PC-9 (cell line): ENCODE measurements at regions not wholly inside any gene's neighbourhood (a gene's known extent, or its start where the extent isn't known, plus 50 kb on each side); places are given as distances from the start of the nearest gene placed in this dataset.

Experiments used
- BruUV-seq: library from RNA; stranded (reverse); fragments of 400-500 nt; replicated peaks from 2 replicates; lab custom pipeline; 2021; lab: Mats Ljungman, UMichigan
- CTCF ChIA-PET: fragments of 300-600 bp; sonication (Branson Sonifier 250); formaldehyde crosslinking; loops from one replicate; lab custom pipeline; 2022; ENCODE audit warnings: antibody characterized with exemption; lab: Charles Lee
- POLR2A ChIA-PET: fragments of 300-600 bp; sonication (Branson Sonifier 250); formaldehyde crosslinking; loops from one replicate; lab custom pipeline; 2022; ENCODE audit warnings: antibody characterized with exemption; ENCODE audit not compliant: unreplicated experiment; lab: Charles Lee
- DNase-seq, 2 experiments: peaks; one replicate each; pipeline versions ENCODE4 v3.0.0 to v3.0.0-alpha.2; 2015 to 2022; ENCODE audit warnings: mixed read lengths in 1 of 2
- H2AFZ ChIP-seq: fragments of 200-600 bp; sonication (generic); 2 replicates; pipeline ENCODE4 v1.8.1; 2017; ENCODE audit warnings: antibody characterized with exemption
- H3F3A ChIP-seq: fragments of 200-600 bp; sonication (generic); 2 replicates; pipeline ENCODE4 v1.8.1; 2017; ENCODE audit warnings: antibody characterized with exemption, mild to moderate bottlenecking, low read depth; ENCODE audit not compliant: insufficient read depth
- H3K27ac ChIP-seq: fragments of 200-600 bp; sonication (generic); 2 replicates; pipeline ENCODE4 v1.6.1; 2016; ENCODE audit warnings: mixed run types
- H3K27me3 ChIP-seq: fragments of 200-600 bp; sonication (generic); 2 replicates; pipeline ENCODE4 v1.6.1; 2016; ENCODE audit warnings: low read depth, mixed run types; ENCODE audit not compliant: insufficient read depth
- H3K36me3 ChIP-seq: fragments of 200-600 bp; sonication (generic); 2 replicates; pipeline ENCODE4 v1.6.1; 2016; ENCODE audit warnings: low read depth, mixed run types
- H3K4me1 ChIP-seq: fragments of 200-600 bp; sonication (generic); replicated peaks from 2 replicates; pipeline ENCODE4 v1.6.1; 2016; ENCODE audit warnings: mixed run types; ENCODE audit not compliant: insufficient read depth
- H3K4me2 ChIP-seq: fragments of 200-600 bp; sonication (generic); 2 replicates; pipeline ENCODE4 v1.6.1; 2017; ENCODE audit warnings: mixed run types
- H3K4me3 ChIP-seq: fragments of 200-600 bp; sonication (generic); 2 replicates; pipeline ENCODE4 v1.6.1; 2016; ENCODE audit warnings: mixed run types
- H3K79me2 ChIP-seq: fragments of 200-600 bp; sonication (generic); 2 replicates; pipeline ENCODE4 v1.6.1; 2017; ENCODE audit warnings: low read depth, mixed run types
- H3K9me2 ChIP-seq: fragments of 200-600 bp; sonication (generic); 2 replicates; pipeline ENCODE4 v1.8.1; 2017; ENCODE audit warnings: mild to moderate bottlenecking; ENCODE audit not compliant: insufficient read depth
- H3K9me3 ChIP-seq: fragments of 200-600 bp; sonication (generic); 2 replicates; pipeline ENCODE4 v1.8.1; 2016; ENCODE audit warnings: low read depth; ENCODE audit not compliant: insufficient read depth
- H4K20me1 ChIP-seq: fragments of 200-600 bp; sonication (generic); 2 replicates; pipeline ENCODE4 v1.8.1; 2017; ENCODE audit not compliant: insufficient read depth
- EZH2 ChIP-seq: fragments of 200-600 bp; sonication (generic); IDR thresholded peaks from 2 replicates; pipeline ENCODE4 v1.8.0; 2017; ENCODE audit warnings: antibody characterized with exemption, low read depth
- intact Hi-C: fragments of 100-400 bp; cut with micrococcal nuclease; formaldehyde crosslinking; loops from one replicate; pipeline ENCODE4 v1.10.0; 2022; ENCODE audit not compliant: unreplicated experiment
- TF ChIP-seq, protein P1 (sequence below): fragments of 200-600 bp; sonication (generic); conservative IDR thresholded peaks from 2 replicates; pipeline ENCODE4 v1.6.1; 2017; ENCODE audit warnings: mixed run types, antibody characterized with exemption, mild to moderate bottlenecking, moderate library complexity

DNA sequence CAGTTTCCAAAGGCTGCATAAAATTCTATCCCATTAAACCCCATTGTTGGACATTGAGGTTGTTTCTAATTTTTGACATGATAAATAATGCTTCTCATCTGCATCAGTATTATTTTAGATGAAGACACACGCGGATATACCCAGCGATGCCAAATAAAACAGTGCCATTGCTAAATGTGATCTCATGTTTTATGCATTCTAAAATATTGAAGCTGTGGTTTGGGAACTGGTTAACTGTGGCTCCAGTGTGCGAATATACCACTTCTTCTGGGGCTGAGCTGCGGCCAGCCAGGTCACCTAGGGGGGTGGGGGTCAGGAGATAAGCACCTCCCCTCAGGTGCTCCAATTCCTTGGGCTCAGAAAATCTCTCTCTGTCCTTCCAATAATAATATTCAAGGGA lies 230.0 kb downstream of the ADAMTS9 start:
- Histone ChIP-seq H3K27ac (no peak overlapping the region), H3K4me1 (no peaks in the 10 kb centered on the region), H3K27me3 (no peaks in the 10 kb centered on the region), H3F3A (no peaks in the 10 kb centered on the region), H3K79me2 (no peaks in the 10 kb centered on the region), H3K4me3 (no peak overlapping the region), H3K9me2 (no peaks in the 10 kb centered on the region), H4K20me1 (no peaks in the 10 kb centered on the region), H3K9me3 (no peaks in the 10 kb centered on the region), H3K36me3 (no peaks in the 10 kb centered on the region), H3K4me2 (no peak overlapping the region), H2AFZ (no peak overlapping the region)
- DNase-seq = no peak
- POLR2A ChIA-PET = no interaction called here
- intact Hi-C loops = no loop called here
- TF ChIP-seq, protein P1, sequence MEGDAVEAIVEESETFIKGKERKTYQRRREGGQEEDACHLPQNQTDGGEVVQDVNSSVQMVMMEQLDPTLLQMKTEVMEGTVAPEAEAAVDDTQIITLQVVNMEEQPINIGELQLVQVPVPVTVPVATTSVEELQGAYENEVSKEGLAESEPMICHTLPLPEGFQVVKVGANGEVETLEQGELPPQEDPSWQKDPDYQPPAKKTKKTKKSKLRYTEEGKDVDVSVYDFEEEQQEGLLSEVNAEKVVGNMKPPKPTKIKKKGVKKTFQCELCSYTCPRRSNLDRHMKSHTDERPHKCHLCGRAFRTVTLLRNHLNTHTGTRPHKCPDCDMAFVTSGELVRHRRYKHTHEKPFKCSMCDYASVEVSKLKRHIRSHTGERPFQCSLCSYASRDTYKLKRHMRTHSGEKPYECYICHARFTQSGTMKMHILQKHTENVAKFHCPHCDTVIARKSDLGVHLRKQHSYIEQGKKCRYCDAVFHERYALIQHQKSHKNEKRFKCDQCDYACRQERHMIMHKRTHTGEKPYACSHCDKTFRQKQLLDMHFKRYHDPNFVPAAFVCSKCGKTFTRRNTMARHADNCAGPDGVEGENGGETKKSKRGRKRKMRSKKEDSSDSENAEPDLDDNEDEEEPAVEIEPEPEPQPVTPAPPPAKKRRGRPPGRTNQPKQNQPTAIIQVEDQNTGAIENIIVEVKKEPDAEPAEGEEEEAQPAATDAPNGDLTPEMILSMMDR = no peak
- CTCF ChIA-PET = no interaction called here
- no TSS peak for BruUV-seq

DNA sequence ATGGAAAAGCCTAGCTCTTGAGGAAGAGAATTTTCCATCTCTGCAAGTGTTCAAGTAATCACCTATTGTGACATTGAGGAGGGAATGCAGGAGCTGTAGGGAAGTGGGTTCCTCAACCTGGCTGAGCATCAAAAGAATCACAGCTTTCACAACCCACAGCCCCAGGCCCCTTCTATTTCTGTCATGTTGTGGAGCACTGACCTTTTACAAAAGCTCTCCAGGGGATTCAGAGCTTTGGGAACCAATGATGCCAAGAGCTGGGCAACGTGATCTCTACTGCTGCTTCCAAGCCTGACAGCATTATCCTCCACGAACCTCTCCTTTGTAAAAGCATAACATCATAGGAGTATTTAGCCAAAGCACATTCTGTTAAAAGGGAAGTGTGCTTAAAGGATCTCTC lies 231.1 kb downstream of the ADAMTS9 start:
- TF ChIP-seq, protein P1 = no peak
- no peak for TF ChIP-seq EZH2
- CTCF ChIA-PET = interaction anchor here (0.7 kb wide), 1 partner anchor 372 kb away, joined by 4 read pairs; no protein-coding TSS in a partner anchor
- Histone ChIP-seq H3K36me3 (no peaks in the 10 kb centered on the region), H3F3A (no peaks in the 10 kb centered on the region), H3K4me2 (no peak overlapping the region), H3K79me2 (no peaks in the 10 kb centered on the region), H3K4me3 (no peak overlapping the region), H2AFZ (no peak overlapping the region), H3K27me3 (no peaks in the 10 kb centered on the region), H3K4me1 (no peaks in the 10 kb centered on the region), H3K27ac (no peak overlapping the region), H3K9me3 (no peaks in the 10 kb centered on the region), H4K20me1 (no peaks in the 10 kb centered on the region), H3K9me2 (no peaks in the 10 kb centered on the region)
- BruUV-seq = no TSS peak
- DNase-seq = no peak
- POLR2A ChIA-PET = no interaction called here
- intact Hi-C loops = no loop called here

DNA sequence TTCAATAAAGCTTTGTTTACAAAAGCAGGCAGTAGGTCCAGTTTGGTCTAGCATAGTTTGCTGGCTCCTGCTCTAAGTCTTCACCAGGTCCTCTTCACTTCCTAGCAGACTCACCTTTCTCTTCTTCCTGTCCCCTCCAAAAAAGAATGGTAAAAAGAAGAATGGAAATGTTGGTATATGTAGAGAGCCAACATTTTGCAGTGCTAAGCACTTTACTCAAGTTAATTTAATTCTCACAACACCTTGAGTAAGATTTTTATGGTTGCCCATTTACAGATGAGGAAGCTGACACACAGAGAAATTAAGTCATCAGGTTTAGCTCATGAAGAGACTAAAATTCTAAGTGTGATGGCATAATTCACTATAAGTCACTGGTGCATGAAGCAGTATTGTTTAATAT lies 230.1 kb upstream of the PRICKLE2 start:
- DNase-seq = no peak
- Histone ChIP-seq H3K4me1 (no peaks in the 10 kb centered on the region), H3K4me2 (no peak overlapping the region), H3K27ac (no peak overlapping the region), H4K20me1 (no peaks in the 10 kb centered on the region), H3K4me3 (no peak overlapping the region), H3K9me2 (no peaks in the 10 kb centered on the region), H2AFZ (no peak overlapping the region), H3K9me3 (no peaks in the 10 kb centered on the region), H3K27me3 (no peaks in the 10 kb centered on the region), H3K36me3 (no peaks in the 10 kb centered on the region), H3F3A (no peaks in the 10 kb centered on the region), H3K79me2 (no peaks in the 10 kb centered on the region)
- ChIA-PET POLR2A (no interaction called here), CTCF (no interaction called here)
- no TSS peak for BruUV-seq
- TF ChIP-seq, protein P1 = no peak
- TF ChIP-seq EZH2 = no peak
- intact Hi-C loops = no loop called here
